Endothelial cell of umbilical vein (primary cell): ENCODE measurements at regions not wholly inside any gene's neighbourhood (a gene's known extent, or its start where the extent isn't known, plus 50 kb on each side); places are given as distances from the start of the nearest gene placed in this dataset.

Experiments used
- BruUV-seq: library from RNA; stranded (reverse); fragments of 400-500 nt; replicated peaks from 2 replicates; lab custom pipeline; 2021; lab: Mats Ljungman, UMichigan
- CTCF ChIA-PET: fragments of 300-600, 350-600 bp; sonication (Branson Sonifier 250); formaldehyde crosslinking; loops from one replicate; lab custom pipeline; 2021; ENCODE audit warnings: antibody characterized with exemption, inconsistent platforms; lab: Charles Lee
- POLR2A ChIA-PET: fragments of 300-600, 350-600 bp; sonication (Branson Sonifier 250); formaldehyde crosslinking; loops from one replicate; lab custom pipeline; 2021; ENCODE audit warnings: antibody characterized with exemption, inconsistent platforms; lab: Charles Lee
- DNase-seq: peaks from one replicate; pipeline ENCODE4 v3.0.0-alpha.2; 2011; ENCODE audit warnings: low read depth, low spot score
- FAIRE-seq: peaks from 2 replicates; lab custom pipeline; 2011; peaks lifted over from hg19 to GRCh38; lab: Jason Lieb, UNC
- H2AFZ ChIP-seq: 2 replicates; pipeline ENCODE4 v1.6.0; 2012; ENCODE audit warnings: low read depth, low read length, control low read depth, inconsistent platforms
- H3K27ac ChIP-seq: 2 replicates; pipeline ENCODE4 v1.5.1; 2011; ENCODE audit warnings: low read depth, mild to moderate bottlenecking, control low read depth, low read length, moderate library complexity; ENCODE audit not compliant: insufficient read depth
- H3K27me3 ChIP-seq, 2 experiments: 2 replicates each; pipeline versions ENCODE4 v1.6.0 to v1.6.1; 2011; ENCODE audit warnings: low read length in 2 of 2, mixed read lengths in 1 of 2; ENCODE audit not compliant: control insufficient read depth in 2 of 2, insufficient read depth in 2 of 2
- H3K36me3 ChIP-seq, 2 experiments: 2 replicates in 1 of 2; 3 replicates in 1 of 2; pipeline ENCODE4 v1.5.1; 2011; ENCODE audit warnings: low read length in 2 of 2, mild to moderate bottlenecking in 1 of 2, moderate library complexity in 1 of 2; ENCODE audit not compliant: control insufficient read depth in 2 of 2, insufficient read depth in 2 of 2; ENCODE audit errors: extremely low read depth in 1 of 2
- H3K4me1 ChIP-seq: 3 replicates; pipeline ENCODE4 v1.5.1; 2011; ENCODE audit warnings: mild to moderate bottlenecking, low read length; ENCODE audit not compliant: control insufficient read depth, insufficient read depth; ENCODE audit errors: extremely low read depth
- H3K4me2 ChIP-seq: 2 replicates; pipeline ENCODE4 v1.6.1; 2011; ENCODE audit warnings: low read length, control low read depth, mixed read lengths; ENCODE audit not compliant: insufficient read depth
- H3K4me3 ChIP-seq, 3 experiments: fragments of 200-600 bp in 1 of 3; sonication (generic), shearing (Covaris generic) in 1 of 3; replicated peaks in 1 of 3; 2 replicates each; pipeline ENCODE4 v1.5.1; 2011 to 2016; ENCODE audit warnings: control low read depth in 3 of 3, low read length in 3 of 3, mild to moderate bottlenecking in 2 of 3, inconsistent platforms in 1 of 3, low read depth in 1 of 3, moderate library complexity in 1 of 3; ENCODE audit not compliant: insufficient read depth in 1 of 3
- H3K79me2 ChIP-seq: 2 replicates; pipeline ENCODE4 v1.6.0; 2012; ENCODE audit warnings: low read length, inconsistent platforms; ENCODE audit not compliant: control insufficient read depth, insufficient read depth
- H3K9ac ChIP-seq: replicated peaks from 2 replicates; pipeline ENCODE3; 2011; ENCODE audit warnings: low read length, control low read depth; ENCODE audit not compliant: insufficient read depth; ENCODE audit errors: extremely low read depth
- H3K9me1 ChIP-seq: replicated peaks from 3 replicates; pipeline ENCODE4 v1.6.0; 2011; ENCODE audit warnings: mild to moderate bottlenecking, low read length; ENCODE audit not compliant: control insufficient read depth, insufficient read depth; ENCODE audit errors: extremely low read depth
- H3K9me3 ChIP-seq: replicated peaks from 2 replicates; pipeline ENCODE4 v1.5.1; 2012; ENCODE audit warnings: low read length, inconsistent platforms; ENCODE audit not compliant: control insufficient read depth, insufficient read depth
- H4K20me1 ChIP-seq: replicated peaks from 2 replicates; pipeline ENCODE3; 2011; ENCODE audit warnings: mild to moderate bottlenecking, low read length; ENCODE audit not compliant: control insufficient read depth, insufficient read depth; ENCODE audit errors: extremely low read depth
- CTCF ChIP-seq, 2 donors: IDR thresholded peaks; 1 replicate in 1 of 2; 2 replicates in 1 of 2; pipeline ENCODE4 v1.5.1; 2011; ENCODE audit warnings: low read length in 2 of 2, mild to moderate bottlenecking in 2 of 2, moderate library complexity in 2 of 2, control low read depth in 1 of 2, inconsistent platforms in 1 of 2, low read depth in 1 of 2; ENCODE audit not compliant: insufficient read depth in 1 of 2; ENCODE audit errors: extremely low read depth in 1 of 2
- EZH2 ChIP-seq: IDR thresholded peaks from 2 replicates; pipeline ENCODE4 v1.6.1; 2012; ENCODE audit warnings: borderline replicate concordance, low read depth, mild to moderate bottlenecking, moderate library complexity, low read length, inconsistent platforms; ENCODE audit not compliant: severe bottlenecking
- FOS ChIP-seq: IDR thresholded peaks from 2 replicates; pipeline ENCODE4 v1.6.1; 2011; ENCODE audit warnings: mild to moderate bottlenecking, low read length, moderate library complexity, borderline replicate concordance; ENCODE audit not compliant: insufficient read depth
- GATA2 ChIP-seq: IDR thresholded peaks from 2 replicates; pipeline ENCODE4 v1.7.0; 2011; ENCODE audit warnings: low read depth, mild to moderate bottlenecking, moderate library complexity, mixed read lengths, low read length; ENCODE audit not compliant: insufficient read length, insufficient read depth
- JUN ChIP-seq: IDR thresholded peaks from 2 replicates; pipeline ENCODE4 v1.6.1; 2011; ENCODE audit warnings: borderline replicate concordance, low read depth; ENCODE audit not compliant: insufficient read length, insufficient read depth
- MAX ChIP-seq: IDR thresholded peaks from 2 replicates; pipeline ENCODE4 v1.6.1; 2011; ENCODE audit not compliant: insufficient read depth, insufficient read length
- MYC ChIP-seq: IDR thresholded peaks from one replicate; pipeline ENCODE4 v1.6.1; 2011; ENCODE audit warnings: mild to moderate bottlenecking, low read depth, low read length
- POLR2A ChIP-seq: IDR thresholded peaks from 2 replicates; pipeline ENCODE4 v1.6.1; 2012; ENCODE audit warnings: low read depth, mild to moderate bottlenecking, control low read depth, low read length
- POLR2AphosphoS5 ChIP-seq: IDR thresholded peaks from 2 replicates; pipeline ENCODE4 v1.6.1; 2012; ENCODE audit warnings: low read depth, mild to moderate bottlenecking, control low read depth, low read length, moderate library complexity; ENCODE audit not compliant: insufficient read depth
- dilution Hi-C: fragments of 300-500 bp; cut with MboI; formaldehyde crosslinking; loops from one replicate; pipeline ENCODE4 v1.15.0; 2019; ENCODE audit warnings: low sequenced_read_pairs; ENCODE audit not compliant: extremely low pct_ligation_motif_present
- intact Hi-C: fragments of 100-400 bp; cut with micrococcal nuclease; formaldehyde crosslinking; loops from one replicate; pipeline ENCODE4 v1.10.0; 2022

GRCh38 chr16:66144641-66145040, 221.8 kb upstream of the CDH5 start:
- ChIA-PET POLR2A (no interaction called here), CTCF (no interaction called here)
- Histone ChIP-seq H3K9me3 (no peaks in the 10 kb centered on the region), H3K9me1 (no peaks in the 10 kb centered on the region), H3K27me3 (no peaks in the 10 kb centered on the region), H3K4me1 (no peaks in the 10 kb centered on the region), H3K4me3 (no peak overlapping the region), H3K9ac (no peak overlapping the region), H4K20me1 (no peaks in the 10 kb centered on the region), H3K4me2 (no peak overlapping the region), H2AFZ (no peak overlapping the region), H3K79me2 (no peaks in the 10 kb centered on the region), H3K36me3 (no peaks in the 10 kb centered on the region), H3K27ac (no peak overlapping the region)
- TF ChIP-seq EZH2 = no peak
- TF ChIP-seq FOS = no peak
- TF ChIP-seq CTCF (IDR thresholded peaks at IDR 0.05; ENCODE audit: extremely low read depth in 1 of 2, insufficient read depth in 1 of 2, low read depth in 1 of 2, low read length in 2 of 2) = no peak
- TF ChIP-seq MAX = no peak
- TF ChIP-seq MYC = no peak
- TF ChIP-seq GATA2 = no peak
- TF ChIP-seq POLR2AphosphoS5 = no peak
- no peak for TF ChIP-seq POLR2A
- TF ChIP-seq JUN = no peak
- FAIRE-seq = no peak
- dilution Hi-C loops (no loop called here), intact Hi-C loops (no loop called here)
- no TSS peak for BruUV-seq
- no peak for DNase-seq
